Tibial nerve (tissue), 4 donors: ENCODE measurements at regions not wholly inside any gene's neighbourhood (a gene's known extent, or its start where the extent isn't known, plus 50 kb on each side); places are given as distances from the start of the nearest gene placed in this dataset.
"Not testable (repeated sequence)": the region's sequence is repeated elsewhere in the genome, so short reads cannot be mapped to it uniquely, and the experiment has no call there.

Experiments
- EP300 ChIP-seq, 2 donors: sonication (generic); formaldehyde crosslinking; IDR thresholded peaks; one replicate each; pipeline ENCODE4 v1.6.1; 2017; ENCODE audit warnings: antibody characterized with exemption in 2 of 2, mild to moderate bottlenecking in 1 of 2
- POLR2A ChIP-seq, 2 donors: fragments of 450-650 bp; IDR thresholded peaks; one replicate each; pipeline ENCODE4 v1.6.1; 2017; ENCODE audit warnings: antibody characterized with exemption in 2 of 2, mild to moderate bottlenecking in 2 of 2, moderate library complexity in 2 of 2
- TF ChIP-seq, protein P1 (sequence below), 5 experiments: fragments of 200-600 bp in 3 of 5; fragments of 450-650 bp in 2 of 5; sonication (generic) in 3 of 5; IDR thresholded peaks; one replicate each; pipeline ENCODE4 v1.5.1; 2016 to 2019; ENCODE audit warnings: antibody characterized with exemption in 5 of 5, mild to moderate bottlenecking in 3 of 5, moderate library complexity in 2 of 5

DNA sequence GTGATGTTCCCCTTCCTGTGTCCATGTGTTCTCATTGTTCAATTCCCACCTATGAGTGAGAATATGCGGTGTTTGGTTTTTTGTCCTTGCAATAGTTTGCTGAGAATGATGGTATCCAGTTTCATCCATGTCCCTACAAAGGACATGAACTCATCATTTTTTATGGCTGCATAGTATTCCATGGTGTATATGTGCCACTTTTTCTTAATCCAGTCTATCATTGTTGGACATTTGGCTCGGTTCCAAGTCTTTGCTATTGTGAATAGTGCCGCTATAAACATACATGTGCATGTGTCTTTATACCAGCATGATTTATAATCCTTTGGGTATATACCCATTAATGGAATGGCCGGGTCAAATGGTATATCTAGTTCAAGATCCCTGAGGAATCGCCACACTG lies 229.4 kb downstream of the HTR1A start:
- TF ChIP-seq, protein P1, sequence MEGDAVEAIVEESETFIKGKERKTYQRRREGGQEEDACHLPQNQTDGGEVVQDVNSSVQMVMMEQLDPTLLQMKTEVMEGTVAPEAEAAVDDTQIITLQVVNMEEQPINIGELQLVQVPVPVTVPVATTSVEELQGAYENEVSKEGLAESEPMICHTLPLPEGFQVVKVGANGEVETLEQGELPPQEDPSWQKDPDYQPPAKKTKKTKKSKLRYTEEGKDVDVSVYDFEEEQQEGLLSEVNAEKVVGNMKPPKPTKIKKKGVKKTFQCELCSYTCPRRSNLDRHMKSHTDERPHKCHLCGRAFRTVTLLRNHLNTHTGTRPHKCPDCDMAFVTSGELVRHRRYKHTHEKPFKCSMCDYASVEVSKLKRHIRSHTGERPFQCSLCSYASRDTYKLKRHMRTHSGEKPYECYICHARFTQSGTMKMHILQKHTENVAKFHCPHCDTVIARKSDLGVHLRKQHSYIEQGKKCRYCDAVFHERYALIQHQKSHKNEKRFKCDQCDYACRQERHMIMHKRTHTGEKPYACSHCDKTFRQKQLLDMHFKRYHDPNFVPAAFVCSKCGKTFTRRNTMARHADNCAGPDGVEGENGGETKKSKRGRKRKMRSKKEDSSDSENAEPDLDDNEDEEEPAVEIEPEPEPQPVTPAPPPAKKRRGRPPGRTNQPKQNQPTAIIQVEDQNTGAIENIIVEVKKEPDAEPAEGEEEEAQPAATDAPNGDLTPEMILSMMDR (IDR thresholded peaks at IDR 0.05), result not testable (repeated sequence)
- not testable (repeated sequence) for TF ChIP-seq POLR2A, EP300 (IDR thresholded peaks at IDR 0.05)
